ENCODE measurements at regions not wholly inside any gene's neighbourhood (a gene's known extent, or its start where the extent isn't known, plus 50 kb on each side); places are given as distances from the start of the nearest gene placed in this dataset.
A peak's percentile ranks its signal among the peaks of the same experiment; 100 is the strongest.

DNA sequence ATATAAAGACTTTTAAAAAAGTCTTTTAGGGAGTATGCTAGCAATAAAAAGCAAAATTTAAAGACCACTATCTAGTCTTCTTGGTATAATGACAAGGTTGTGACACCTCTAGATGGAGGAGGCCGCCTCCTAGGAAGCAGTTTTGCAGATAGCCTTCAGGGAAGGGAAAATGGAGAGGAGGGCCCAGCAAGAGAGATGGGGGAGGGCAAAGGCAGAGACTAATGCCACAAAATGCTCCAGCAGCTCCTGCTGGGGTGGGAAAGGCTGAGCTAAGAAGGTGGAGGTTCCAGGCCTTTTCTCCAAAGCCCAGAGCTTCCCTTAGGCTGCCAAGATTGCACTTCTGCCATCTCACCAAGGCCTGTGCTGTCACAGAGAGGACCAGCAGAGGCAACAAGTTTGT lies 153.9 kb upstream of the THSD7B start:
- Histone ChIP-seq H2AFZ (ENCODE audit: low read length) (no peak overlapping the region), H3K9me3 (ENCODE audit: low read length) (no peaks in the 10 kb centered on the region), H4K20me1 (ENCODE audit: insufficient read depth, low read length) (no peaks in the 10 kb centered on the region), H3K79me2 (ENCODE audit: insufficient read depth, low read depth, low read length) (no peaks in the 10 kb centered on the region), H3K27ac (ENCODE audit: low read depth, low read length, poor library complexity, severe bottlenecking) (no peak overlapping the region), H3K4me3 (ENCODE audit: low read depth, low read length, poor library complexity, severe bottlenecking) (no peak overlapping the region), H3K9me2 (ENCODE audit: insufficient read depth, low read length) (no peaks in the 10 kb centered on the region), H3K4me2 (ENCODE audit: low read length) (no peak overlapping the region), H3K4me1 (ENCODE audit: insufficient read depth, low read length, poor library complexity, severe bottlenecking) (no peaks in the 10 kb centered on the region), H3K36me3 (ENCODE audit: insufficient read depth, low read length) (no peaks in the 10 kb centered on the region)
- CTCF ChIA-PET (ENCODE audit: unreplicated experiment): no interaction called here
- no TSS peak for BruUV-seq (replicated peaks)
- DNase-seq (ENCODE audit: low spot score): no peak
- intact Hi-C loops (cut with micrococcal nuclease; ENCODE audit: unreplicated experiment): no loop called here
- POLR2A ChIA-PET: no interaction called here
- no peak for TF ChIP-seq EZH2phosphoT487 (IDR thresholded peaks at IDR 0.05; ENCODE audit: borderline replicate concordance, low read depth, low read length)
- TF ChIP-seq, protein P1, sequence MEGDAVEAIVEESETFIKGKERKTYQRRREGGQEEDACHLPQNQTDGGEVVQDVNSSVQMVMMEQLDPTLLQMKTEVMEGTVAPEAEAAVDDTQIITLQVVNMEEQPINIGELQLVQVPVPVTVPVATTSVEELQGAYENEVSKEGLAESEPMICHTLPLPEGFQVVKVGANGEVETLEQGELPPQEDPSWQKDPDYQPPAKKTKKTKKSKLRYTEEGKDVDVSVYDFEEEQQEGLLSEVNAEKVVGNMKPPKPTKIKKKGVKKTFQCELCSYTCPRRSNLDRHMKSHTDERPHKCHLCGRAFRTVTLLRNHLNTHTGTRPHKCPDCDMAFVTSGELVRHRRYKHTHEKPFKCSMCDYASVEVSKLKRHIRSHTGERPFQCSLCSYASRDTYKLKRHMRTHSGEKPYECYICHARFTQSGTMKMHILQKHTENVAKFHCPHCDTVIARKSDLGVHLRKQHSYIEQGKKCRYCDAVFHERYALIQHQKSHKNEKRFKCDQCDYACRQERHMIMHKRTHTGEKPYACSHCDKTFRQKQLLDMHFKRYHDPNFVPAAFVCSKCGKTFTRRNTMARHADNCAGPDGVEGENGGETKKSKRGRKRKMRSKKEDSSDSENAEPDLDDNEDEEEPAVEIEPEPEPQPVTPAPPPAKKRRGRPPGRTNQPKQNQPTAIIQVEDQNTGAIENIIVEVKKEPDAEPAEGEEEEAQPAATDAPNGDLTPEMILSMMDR (conservative IDR thresholded peaks at IDR 0.05; ENCODE audit: low read length): no peak

DNA sequence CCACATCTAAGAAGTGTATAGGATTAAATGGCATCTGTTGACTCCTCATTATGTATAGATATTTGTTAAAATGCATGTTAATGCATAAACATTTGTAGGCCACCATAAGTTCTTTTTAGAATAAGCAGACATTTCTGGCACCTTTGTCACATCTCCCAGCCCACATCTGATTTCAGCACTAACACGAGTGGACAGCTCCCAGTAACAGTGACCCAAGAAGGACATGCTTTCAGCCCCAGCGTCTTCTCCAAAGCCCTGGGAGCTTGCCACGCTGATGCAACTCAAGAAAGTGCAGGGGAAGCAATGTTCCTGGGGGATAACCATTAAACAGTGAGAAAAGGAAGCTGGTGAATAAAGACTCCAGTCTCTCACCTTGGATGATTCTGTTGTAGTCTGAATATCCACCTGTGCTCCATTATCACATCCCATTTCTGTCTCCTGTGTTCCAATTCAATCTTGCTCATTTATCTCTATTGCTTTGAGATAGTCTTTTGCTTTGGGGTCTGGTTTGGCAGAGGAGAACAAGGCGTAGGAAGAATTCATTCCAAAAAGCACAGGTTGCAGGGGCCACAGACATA lies 182.6 kb upstream of the THSD7B start:
- peak; percentile 39 for DNase-seq (ENCODE audit: low spot score)
- no peaks in the 10 kb centered on the region for H4K20me1 ChIP-seq (ENCODE audit: insufficient read depth, low read length)
- ChIA-PET POLR2A (no interaction called here), CTCF (ENCODE audit: unreplicated experiment) (no interaction called here)
- no peaks in the 10 kb centered on the region for H3K36me3 ChIP-seq (ENCODE audit: insufficient read depth, low read length)
- TF ChIP-seq EZH2phosphoT487 (IDR thresholded peaks at IDR 0.05; ENCODE audit: borderline replicate concordance, low read depth, low read length): no peak
- TF ChIP-seq, protein P1 (conservative IDR thresholded peaks at IDR 0.05; ENCODE audit: low read length): no peak
- H3K4me3 ChIP-seq (ENCODE audit: low read depth, low read length, poor library complexity, severe bottlenecking): no peak overlapping the region
- no TSS peak for BruUV-seq (replicated peaks)
- no peaks in the 10 kb centered on the region for H3K79me2 ChIP-seq (ENCODE audit: insufficient read depth, low read depth, low read length)
- no peaks in the 10 kb centered on the region for H3K9me2 ChIP-seq (ENCODE audit: insufficient read depth, low read length)
- no peak overlapping the region for H3K27ac ChIP-seq (ENCODE audit: low read depth, low read length, poor library complexity, severe bottlenecking)
- intact Hi-C loops (cut with micrococcal nuclease; ENCODE audit: unreplicated experiment): no loop called here
- no peak overlapping the region for H2AFZ ChIP-seq (ENCODE audit: low read length)
- no peak overlapping the region for H3K4me2 ChIP-seq (ENCODE audit: low read length)
- H3K9me3 ChIP-seq (ENCODE audit: low read length): no peaks in the 10 kb centered on the region
- H3K4me1 ChIP-seq (ENCODE audit: insufficient read depth, low read length, poor library complexity, severe bottlenecking): no peaks in the 10 kb centered on the region

DNA sequence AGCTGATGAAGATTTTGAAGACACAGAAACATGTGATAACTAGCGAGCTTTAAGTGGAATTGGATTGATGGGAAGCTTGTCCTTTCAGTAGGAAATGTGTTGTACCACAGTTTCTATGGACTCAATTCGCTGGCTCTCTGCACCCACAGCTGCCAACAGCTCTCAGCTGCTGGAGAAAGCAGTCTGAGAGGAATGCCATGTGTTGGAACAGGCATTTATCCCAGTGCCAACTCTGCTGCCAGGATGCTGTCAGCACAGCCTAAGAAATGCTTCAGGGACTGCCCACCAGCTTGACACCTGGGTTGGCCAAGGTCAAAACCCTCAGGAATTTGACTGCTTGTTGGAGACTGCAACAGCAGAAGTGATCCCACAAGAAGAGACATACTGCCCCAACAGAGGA lies 193.0 kb upstream of the THSD7B start:
- Histone ChIP-seq H3K9me3 (ENCODE audit: low read length) (no peaks in the 10 kb centered on the region), H3K36me3 (ENCODE audit: insufficient read depth, low read length) (no peaks in the 10 kb centered on the region), H3K9me2 (ENCODE audit: insufficient read depth, low read length) (no peaks in the 10 kb centered on the region), H3K4me3 (ENCODE audit: low read depth, low read length, poor library complexity, severe bottlenecking) (no peak overlapping the region), H3K79me2 (ENCODE audit: insufficient read depth, low read depth, low read length) (no peaks in the 10 kb centered on the region), H3K4me1 (ENCODE audit: insufficient read depth, low read length, poor library complexity, severe bottlenecking) (no peaks in the 10 kb centered on the region), H3K4me2 (ENCODE audit: low read length) (no peak overlapping the region), H4K20me1 (ENCODE audit: insufficient read depth, low read length) (no peaks in the 10 kb centered on the region), H3K27ac (ENCODE audit: low read depth, low read length, poor library complexity, severe bottlenecking) (no peak overlapping the region), H2AFZ (ENCODE audit: low read length) (no peak overlapping the region)
- DNase-seq (ENCODE audit: low spot score): no peak
- CTCF ChIA-PET (ENCODE audit: unreplicated experiment): no interaction called here
- BruUV-seq (replicated peaks): no TSS peak
- POLR2A ChIA-PET: interaction anchor here (0.6 kb wide), 1 partner anchor 87 kb away, joined by 3 read pairs; no protein-coding TSS in a partner anchor
- intact Hi-C loops (cut with micrococcal nuclease; ENCODE audit: unreplicated experiment): no loop called here
- TF ChIP-seq EZH2phosphoT487 (IDR thresholded peaks at IDR 0.05; ENCODE audit: borderline replicate concordance, low read depth, low read length): no peak
- TF ChIP-seq, protein P1 (conservative IDR thresholded peaks at IDR 0.05; ENCODE audit: low read length): no peak
